Heart left ventricle (tissue), 13 donors: ENCODE measurements at regions not wholly inside any gene's neighbourhood (a gene's known extent, or its start where the extent isn't known, plus 50 kb on each side); places are given as distances from the start of the nearest gene placed in this dataset.

Experiments used
- CTCF ChIP-seq, 12 donors: fragments of 200-600 bp; sonication (generic) in 4 of 12; IDR thresholded peaks; one replicate each; pipeline versions ENCODE4 v1.5.0 to v1.8.0; 2018 to 2022; ENCODE audit warnings: antibody characterized with exemption in 12 of 12, mild to moderate bottlenecking in 5 of 12
- POLR2A ChIP-seq, 2 donors: fragments of 450-650 bp; IDR thresholded peaks; one replicate each; pipeline ENCODE4 v1.6.1; 2017; ENCODE audit warnings: antibody characterized with exemption in 2 of 2, mild to moderate bottlenecking in 2 of 2, moderate library complexity in 2 of 2
- donor health status: ischemic (EF 13 %, LVEDD 7.1; RV severe dilation, severe dysfunction).
- donor health status: DM: no; HTN: yes; CAD: no.
- donor health status: DM: no; HTN: no; CAD: no.
- donor health status: ischemic (EF 25% LVEDD 6.9; RV normal size, moderate dysfunction).
- donor health status: ischemic (EF 25% LVEDD 5.7; RV mildly dilated, moderate dysfunction).
- donor health status: ischemic (EF 35%, LVEDD 5.7; RV mildly dilated, moderate dysfunction).
- donor health status: nonischemic (EF 11% LVEDD 7.7; RV severe dilation, severe dysfunction).
- donor health status: DM: yes; HTN: yes; CAD: no.
- donor health status: PGD.
- donor health status: ischemic (EF 29% LVEDD 5.4; RV normal size, mild dysfunction).
- donor health status: nonischemic (EF 23%, LVEDD 6.1; RV moderate dilation, normal function).

DNA sequence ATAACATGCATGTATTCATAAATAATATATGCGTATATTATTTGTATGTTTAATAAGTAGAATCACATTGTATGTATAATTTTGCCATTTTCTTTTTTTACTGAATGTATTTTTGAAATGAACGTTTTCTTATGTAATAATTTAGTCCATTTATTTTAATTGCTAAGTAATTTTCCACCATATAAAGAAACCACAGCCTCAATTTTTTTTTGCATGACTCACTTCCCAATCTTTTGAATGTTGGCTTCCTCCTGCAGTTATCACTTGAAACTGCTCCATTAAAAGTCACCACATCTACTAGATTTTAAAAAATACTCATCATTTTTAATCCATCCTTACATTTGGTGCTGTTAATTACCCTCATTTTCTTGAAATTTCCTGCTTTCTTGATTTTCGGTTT, 363.3 kb upstream of the MEF2C start:
- TF ChIP-seq CTCF (IDR thresholded peaks at IDR 0.05) (no peak), POLR2A (IDR thresholded peaks at IDR 0.05) (no peak)
